Activated T-cell treated with anti-CD3 and anti-CD28 coated beads, Interleukin-2, amount 50 U/mL, for 24 hours (primary cell): ENCODE measurements at regions not wholly inside any gene's neighbourhood (a gene's known extent, or its start where the extent isn't known, plus 50 kb on each side); places are given as distances from the start of the nearest gene placed in this dataset.

ENCODE experiments used
- DNase-seq: peaks from one replicate; pipeline ENCODE4 v3.0.0-alpha.2; 2020
- H3K27ac Mint-ChIP-seq: 2 replicates; pipeline ENCODE4 v1.8.0; 2020; ENCODE audit warnings: mild to moderate bottlenecking, mixed read lengths
- H3K27me3 Mint-ChIP-seq: 2 replicates; pipeline ENCODE4 v1.8.0; 2020; ENCODE audit warnings: mixed read lengths
- H3K36me3 Mint-ChIP-seq: 2 replicates; pipeline ENCODE4 v1.8.0; 2020; ENCODE audit warnings: low read depth, mixed read lengths
- H3K4me1 Mint-ChIP-seq: 2 replicates; pipeline ENCODE4 v1.8.0; 2020; ENCODE audit warnings: low read depth, mixed read lengths
- H3K4me3 Mint-ChIP-seq: 2 replicates; pipeline ENCODE4 v1.8.0; 2020; ENCODE audit warnings: mild to moderate bottlenecking, moderate library complexity, mixed read lengths
- H3K9me3 Mint-ChIP-seq: 2 replicates; pipeline ENCODE4 v1.8.0; 2020; ENCODE audit warnings: mixed read lengths

DNA sequence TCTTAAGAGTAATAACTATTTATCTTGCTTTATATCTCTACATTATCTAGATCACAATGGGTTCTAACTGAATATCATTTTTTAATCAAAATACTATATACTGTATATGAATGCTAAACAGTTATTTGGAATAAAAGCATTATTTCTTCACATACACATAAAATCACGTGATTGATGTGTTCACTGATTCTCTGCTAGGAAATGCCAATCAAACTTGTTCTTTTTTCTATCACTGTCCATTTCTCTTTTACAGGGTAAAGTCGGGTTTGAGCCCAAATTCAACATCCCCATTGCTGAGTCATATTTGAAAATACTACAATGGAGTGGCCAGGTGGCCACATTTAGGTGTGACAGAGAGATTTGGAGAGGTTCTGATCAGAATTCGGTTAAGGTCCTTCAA lies 1114.0 kb upstream of the PIK3C3 start:
- H3K27ac Mint-ChIP-seq = no peak overlapping the region
- no peak overlapping the region for H3K4me3 Mint-ChIP-seq
- no peaks in the 10 kb centered on the region for H3K27me3 Mint-ChIP-seq
- H3K4me1 Mint-ChIP-seq = no peaks in the 10 kb centered on the region
- DNase-seq = no peak
- no peaks in the 10 kb centered on the region for H3K36me3 Mint-ChIP-seq
- peaks cover 17% of the 10 kb centered on the region for H3K9me3 Mint-ChIP-seq

DNA sequence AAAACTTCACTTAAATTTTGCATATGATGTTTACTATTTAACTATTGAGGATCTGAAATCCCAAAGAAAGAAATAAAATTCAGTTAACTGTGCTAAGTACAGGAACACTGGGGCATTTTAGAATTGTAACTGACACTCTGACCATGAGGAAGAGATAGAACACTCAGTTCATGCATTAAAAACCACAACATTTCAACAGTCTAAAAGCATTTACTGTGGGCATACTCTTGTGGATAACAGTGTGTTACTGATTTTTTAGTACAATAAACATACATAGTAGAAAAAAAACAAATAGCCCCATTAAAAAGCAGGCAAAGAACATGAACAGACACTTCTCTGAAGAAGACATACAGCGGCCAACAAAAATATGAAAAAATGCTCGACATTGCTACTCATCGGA lies 1122.7 kb upstream of the PIK3C3 start:
- no peak for DNase-seq
- no peaks in the 10 kb centered on the region for H3K27me3 Mint-ChIP-seq
- no peaks in the 10 kb centered on the region for H3K4me1 Mint-ChIP-seq
- H3K4me3 Mint-ChIP-seq = no peak overlapping the region
- peaks cover 3% of the 10 kb centered on the region for H3K9me3 Mint-ChIP-seq
- H3K36me3 Mint-ChIP-seq = no peaks in the 10 kb centered on the region
- no peak overlapping the region for H3K27ac Mint-ChIP-seq

DNA sequence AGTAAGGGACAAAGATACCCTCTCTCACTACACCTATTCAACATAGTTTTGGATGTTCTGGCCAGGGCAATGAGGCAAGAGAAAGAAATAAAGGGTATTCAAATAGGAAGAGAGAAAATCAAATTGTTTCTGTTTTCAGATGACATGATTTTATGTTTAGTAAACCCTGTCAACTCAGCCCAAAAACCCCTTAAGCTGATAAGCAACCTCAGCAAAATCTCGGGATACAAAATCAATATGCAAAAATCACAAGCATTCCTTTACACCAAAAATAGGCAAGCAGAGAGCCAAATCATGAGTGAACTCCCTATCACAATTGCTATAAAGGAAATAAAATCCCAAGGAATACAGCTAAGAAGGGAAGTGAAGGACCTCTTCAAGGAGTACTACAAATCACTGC lies 1130.7 kb upstream of the PIK3C3 start:
- H3K27me3 Mint-ChIP-seq = no peaks in the 10 kb centered on the region
- H3K27ac Mint-ChIP-seq = no peak overlapping the region
- H3K36me3 Mint-ChIP-seq = no peaks in the 10 kb centered on the region
- peaks cover 19% of the 10 kb centered on the region for H3K9me3 Mint-ChIP-seq
- H3K4me1 Mint-ChIP-seq = no peaks in the 10 kb centered on the region
- H3K4me3 Mint-ChIP-seq = no peak overlapping the region
- DNase-seq = no peak

DNA sequence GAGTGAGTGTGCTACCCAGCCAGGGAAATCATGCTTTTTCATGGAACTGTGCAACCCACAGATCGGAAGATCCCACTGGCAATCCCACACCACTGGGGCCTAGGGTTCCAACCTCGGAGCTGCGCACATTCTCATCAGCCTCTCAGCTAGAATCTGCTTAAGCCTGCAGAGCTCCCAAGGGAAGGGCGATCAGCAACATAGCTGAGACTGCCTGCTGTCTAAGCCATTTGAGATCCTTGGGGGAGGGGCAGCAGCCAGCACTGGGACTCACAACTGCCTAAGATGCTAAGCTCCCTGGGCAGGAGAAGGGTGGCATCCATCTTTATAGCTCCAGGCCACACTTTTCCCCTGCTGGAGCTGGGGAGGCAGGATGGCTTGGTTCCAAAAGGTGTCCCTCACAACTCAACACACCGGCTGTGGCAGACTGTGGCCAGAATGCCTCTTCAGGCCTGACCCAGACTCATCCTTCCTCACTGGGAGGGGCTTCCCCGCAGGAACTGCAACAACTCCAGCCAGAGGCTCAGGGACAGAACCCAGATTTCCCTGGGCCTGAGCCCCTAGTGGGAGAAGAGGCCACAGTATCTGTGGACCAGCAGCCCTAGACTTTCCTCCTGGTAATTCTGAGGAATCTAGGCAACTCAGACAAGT lies 1133.3 kb upstream of the PIK3C3 start:
- DNase-seq = no peak
- no peaks in the 10 kb centered on the region for H3K36me3 Mint-ChIP-seq

DNA sequence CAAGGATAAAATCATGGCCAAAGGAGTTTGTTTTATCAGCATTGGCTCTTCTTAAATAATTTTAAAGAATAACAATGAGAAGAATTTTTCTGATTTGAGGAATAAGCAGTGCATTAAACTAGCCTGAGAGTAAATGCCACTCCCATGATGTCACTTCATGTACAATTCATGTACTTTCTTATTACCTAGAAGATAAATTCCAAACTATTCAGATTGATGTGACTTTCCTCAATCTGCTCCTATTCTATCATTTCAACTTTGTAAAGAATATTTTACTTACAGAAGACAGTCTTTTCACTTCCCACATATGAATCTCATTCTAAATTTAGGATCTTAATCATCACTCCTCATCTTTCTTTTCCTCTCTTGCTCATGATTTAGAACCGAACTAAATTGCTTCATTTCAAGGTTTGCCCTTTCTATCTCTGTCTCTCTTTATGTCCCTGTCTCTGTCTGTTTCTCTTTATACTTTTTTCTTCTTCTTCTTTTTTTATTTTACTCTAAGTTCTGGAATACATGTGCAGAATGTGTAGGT lies 1142.0 kb upstream of the PIK3C3 start:
- no peak overlapping the region for H3K4me3 Mint-ChIP-seq
- no peak for DNase-seq
- peaks cover 29% of the 10 kb centered on the region for H3K9me3 Mint-ChIP-seq
- no peaks in the 10 kb centered on the region for H3K4me1 Mint-ChIP-seq
- H3K27ac Mint-ChIP-seq = no peak overlapping the region
- no peaks in the 10 kb centered on the region for H3K27me3 Mint-ChIP-seq
- no peaks in the 10 kb centered on the region for H3K36me3 Mint-ChIP-seq

More for the DNA sequence above, 1133.3 kb upstream of the PIK3C3 start:
- Mint-ChIP-seq H3K4me1 (no peaks in the 10 kb centered on the region), H3K27me3 (no peaks in the 10 kb centered on the region), H3K9me3 (peaks cover 30% of the 10 kb centered on the region), H3K4me3 (no peak overlapping the region), H3K27ac (no peak overlapping the region)

DNA sequence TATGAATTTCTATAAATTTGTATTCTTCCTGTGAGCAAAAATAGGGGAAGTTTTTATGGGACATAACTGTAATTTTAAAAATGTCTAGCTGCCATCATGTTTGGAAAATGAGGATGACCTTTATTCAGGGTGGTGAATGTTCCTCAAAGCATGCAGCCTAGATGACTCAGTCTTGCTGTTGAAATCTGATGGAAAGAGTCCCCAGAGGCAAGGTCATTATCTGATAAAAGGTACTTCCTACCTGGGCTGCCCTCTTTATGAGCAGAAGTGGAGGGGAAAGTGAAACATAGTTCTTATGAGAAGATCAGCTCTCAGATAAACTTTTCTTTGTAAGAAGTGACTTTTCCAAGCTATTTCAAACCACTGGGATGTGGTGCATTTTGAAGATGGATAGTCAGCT lies 1144.7 kb upstream of the PIK3C3 start:
- no peak for DNase-seq
- Mint-ChIP-seq H3K27ac (no peak overlapping the region), H3K4me3 (no peak overlapping the region), H3K36me3 (no peaks in the 10 kb centered on the region), H3K4me1 (no peaks in the 10 kb centered on the region), H3K27me3 (no peaks in the 10 kb centered on the region), H3K9me3 (peaks cover 22% of the 10 kb centered on the region)

DNA sequence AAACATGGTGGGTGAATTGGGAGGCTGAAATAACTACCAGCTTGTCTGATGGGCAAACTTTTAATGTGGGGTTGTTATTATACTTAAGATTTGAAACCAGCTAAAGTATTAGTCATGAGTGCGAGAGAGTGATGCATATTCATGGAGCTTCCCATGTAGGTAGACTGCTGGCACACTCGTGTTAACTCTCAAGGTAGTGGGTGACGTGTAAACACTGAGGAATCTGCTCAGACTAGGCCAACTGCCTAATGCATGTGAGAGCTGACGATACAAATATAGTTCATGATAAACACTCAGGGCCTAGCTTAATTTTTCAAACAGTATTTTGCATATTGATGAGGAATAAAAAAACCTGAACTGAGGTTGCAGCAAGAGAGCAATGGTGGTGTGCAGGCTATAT lies 1165.7 kb upstream of the PIK3C3 start:
- no peak for DNase-seq
- Mint-ChIP-seq H3K4me3 (no peak overlapping the region), H3K36me3 (no peaks in the 10 kb centered on the region), H3K9me3 (peaks cover 25% of the 10 kb centered on the region), H3K27ac (no peak overlapping the region), H3K27me3 (no peaks in the 10 kb centered on the region), H3K4me1 (no peaks in the 10 kb centered on the region)

DNA sequence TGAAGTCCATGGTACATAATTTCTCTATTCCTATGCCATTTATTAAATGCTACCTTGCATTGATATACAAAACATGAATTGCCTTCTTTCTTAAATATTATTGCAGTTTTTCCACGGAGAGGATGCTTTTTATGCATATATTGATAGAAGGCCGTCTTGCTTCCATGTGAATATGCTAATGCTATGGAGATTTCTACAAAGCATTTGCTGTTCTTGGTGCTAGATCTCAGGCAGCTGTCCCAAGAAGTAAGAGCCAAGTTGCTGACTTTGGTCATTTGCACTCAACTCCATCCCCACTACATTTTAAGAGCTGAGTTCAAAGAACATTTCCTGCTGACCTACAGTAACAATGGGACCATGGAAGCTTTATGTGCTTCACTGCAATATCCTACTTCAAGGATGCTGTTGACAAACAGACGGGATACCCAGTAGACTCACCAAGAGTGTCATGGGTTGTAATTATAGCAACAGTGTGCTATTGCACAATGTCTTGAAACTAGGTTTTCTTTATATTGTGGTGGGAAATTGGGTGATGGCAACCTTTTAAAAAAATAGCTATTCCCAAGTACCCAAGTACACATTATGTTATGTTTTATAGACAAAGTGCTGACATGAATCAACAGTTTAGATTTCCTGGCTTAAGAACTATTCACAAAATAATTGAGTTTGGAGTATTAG lies 1172.4 kb upstream of the PIK3C3 start:
- H3K27ac Mint-ChIP-seq = no peak overlapping the region
- H3K4me3 Mint-ChIP-seq = no peak overlapping the region
- H3K4me1 Mint-ChIP-seq = no peaks in the 10 kb centered on the region
- H3K27me3 Mint-ChIP-seq = no peaks in the 10 kb centered on the region
- DNase-seq = no peak
- H3K9me3 Mint-ChIP-seq = peaks cover 25% of the 10 kb centered on the region
- no peaks in the 10 kb centered on the region for H3K36me3 Mint-ChIP-seq

DNA sequence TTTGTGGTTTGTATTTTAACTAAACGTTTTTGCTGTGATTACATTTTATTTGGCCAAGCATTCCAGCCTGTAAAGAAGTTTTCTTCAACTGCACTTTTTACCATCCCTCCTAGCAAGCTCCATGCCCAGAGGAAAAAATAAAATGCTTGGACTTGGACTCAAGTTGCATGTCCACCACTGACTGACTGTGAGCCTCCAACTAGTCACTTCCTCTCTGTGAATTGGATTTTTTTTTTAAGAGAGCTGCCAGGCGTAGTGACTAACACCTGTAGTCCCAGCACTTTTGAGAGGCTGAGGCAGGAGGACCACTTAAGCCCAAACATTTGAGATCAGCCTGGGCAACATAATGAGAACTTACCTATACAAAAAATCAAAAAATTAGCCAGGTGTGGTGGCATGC lies 1185.2 kb upstream of the PIK3C3 start:
- no peaks in the 10 kb centered on the region for H3K4me1 Mint-ChIP-seq
- H3K4me3 Mint-ChIP-seq = no peak overlapping the region
- H3K36me3 Mint-ChIP-seq = no peaks in the 10 kb centered on the region
- no peaks in the 10 kb centered on the region for H3K27me3 Mint-ChIP-seq
- peaks cover 17% of the 10 kb centered on the region for H3K9me3 Mint-ChIP-seq
- DNase-seq = no peak
- no peak overlapping the region for H3K27ac Mint-ChIP-seq

DNA sequence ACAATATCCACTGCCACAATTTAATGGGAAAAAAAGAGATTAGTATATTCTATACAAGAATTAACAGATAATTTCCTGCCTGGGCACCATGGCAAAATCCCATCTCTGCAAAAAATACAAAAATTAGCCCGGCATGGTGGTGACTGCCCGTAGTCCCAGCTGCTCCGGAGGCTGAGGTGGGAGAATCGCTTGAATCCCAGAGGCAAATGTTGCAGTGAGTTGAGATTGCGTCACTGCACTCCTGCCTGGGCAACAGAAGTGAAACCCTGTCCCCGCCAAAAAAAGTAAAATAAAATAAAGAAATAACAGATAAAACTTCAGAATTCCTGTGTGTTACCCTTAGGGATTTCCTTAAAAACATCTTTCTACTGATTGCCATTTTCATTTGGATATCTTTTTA lies 1194.8 kb upstream of the PIK3C3 start:
- DNase-seq = no peak
- Mint-ChIP-seq H3K9me3 (peaks cover 18% of the 10 kb centered on the region), H3K27ac (no peak overlapping the region), H3K4me1 (no peaks in the 10 kb centered on the region), H3K27me3 (no peaks in the 10 kb centered on the region), H3K36me3 (no peaks in the 10 kb centered on the region), H3K4me3 (no peak overlapping the region)

DNA sequence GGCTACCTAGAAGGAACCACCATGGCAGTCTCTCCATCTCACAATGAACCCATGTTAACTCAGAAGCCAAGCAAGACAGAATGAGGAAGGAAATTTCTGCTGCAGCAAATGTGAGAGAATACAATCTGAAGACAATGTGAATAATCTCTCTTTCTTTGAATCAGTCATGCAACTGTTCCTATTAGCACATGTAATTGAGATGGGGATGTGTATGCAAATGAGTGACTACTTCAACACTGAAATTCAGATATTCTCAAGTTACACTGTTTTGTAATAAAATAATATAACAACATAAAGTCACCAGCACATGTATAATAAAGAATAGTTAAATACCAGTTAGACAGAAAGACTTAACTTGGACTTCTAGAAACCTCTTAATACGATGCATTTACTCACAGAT lies 1200.6 kb upstream of the PIK3C3 start:
- H3K27ac Mint-ChIP-seq = no peak overlapping the region
- no peaks in the 10 kb centered on the region for H3K36me3 Mint-ChIP-seq

DNA sequence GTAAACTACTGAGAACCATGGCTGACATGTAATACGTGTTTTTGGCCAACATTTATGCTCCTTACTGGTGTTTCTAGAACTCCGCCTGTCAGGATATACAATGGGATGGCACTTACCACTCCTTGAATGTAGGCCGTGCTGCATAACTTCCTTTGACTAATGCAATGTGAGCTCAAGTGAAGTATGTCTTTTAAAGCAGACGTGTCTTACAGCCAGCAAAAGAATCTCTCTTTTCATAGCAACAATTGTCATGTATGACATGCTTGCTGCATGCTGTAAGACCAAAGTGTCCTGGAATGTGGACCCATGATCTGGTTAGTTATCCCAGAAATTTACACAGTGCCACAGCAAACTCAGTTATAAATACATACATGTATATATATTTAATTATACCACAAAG lies 1202.7 kb upstream of the PIK3C3 start:
- Mint-ChIP-seq H3K4me3 (no peak overlapping the region), H3K27me3 (no peaks in the 10 kb centered on the region)

More for the DNA sequence above, 1200.6 kb upstream of the PIK3C3 start:
- H3K27me3 Mint-ChIP-seq = no peaks in the 10 kb centered on the region
- no peaks in the 10 kb centered on the region for H3K4me1 Mint-ChIP-seq
- no peak overlapping the region for H3K4me3 Mint-ChIP-seq
- H3K9me3 Mint-ChIP-seq = peaks cover 21% of the 10 kb centered on the region
- no peak for DNase-seq

DNA sequence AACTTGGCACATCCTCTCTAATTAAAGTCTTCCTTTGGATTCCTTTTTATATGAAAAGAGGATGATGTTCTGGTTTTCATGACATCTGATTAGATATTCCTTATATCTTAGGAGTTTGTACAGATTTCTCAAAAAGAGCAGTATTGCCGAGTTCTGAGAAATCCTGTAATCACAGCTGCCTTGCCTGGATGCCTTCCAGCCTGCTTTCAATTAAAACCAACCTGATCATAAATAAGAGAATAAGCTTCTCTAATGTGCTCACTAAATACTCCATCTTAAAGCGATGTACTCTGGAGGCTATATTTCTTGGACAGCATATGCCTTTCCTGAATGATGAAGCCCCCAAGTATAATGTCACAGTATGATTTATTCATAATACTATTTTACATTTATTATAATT lies 1203.8 kb upstream of the PIK3C3 start:
- Mint-ChIP-seq H3K27me3 (no peaks in the 10 kb centered on the region), H3K27ac (no peak overlapping the region), H3K9me3 (peaks cover 19% of the 10 kb centered on the region), H3K4me3 (no peak overlapping the region), H3K36me3 (no peaks in the 10 kb centered on the region), H3K4me1 (no peaks in the 10 kb centered on the region)
- DNase-seq = no peak

More for the DNA sequence above, 1202.7 kb upstream of the PIK3C3 start:
- Mint-ChIP-seq H3K4me1 (no peaks in the 10 kb centered on the region), H3K36me3 (no peaks in the 10 kb centered on the region), H3K27ac (no peak overlapping the region), H3K9me3 (peaks cover 24% of the 10 kb centered on the region)
- no peak for DNase-seq

DNA sequence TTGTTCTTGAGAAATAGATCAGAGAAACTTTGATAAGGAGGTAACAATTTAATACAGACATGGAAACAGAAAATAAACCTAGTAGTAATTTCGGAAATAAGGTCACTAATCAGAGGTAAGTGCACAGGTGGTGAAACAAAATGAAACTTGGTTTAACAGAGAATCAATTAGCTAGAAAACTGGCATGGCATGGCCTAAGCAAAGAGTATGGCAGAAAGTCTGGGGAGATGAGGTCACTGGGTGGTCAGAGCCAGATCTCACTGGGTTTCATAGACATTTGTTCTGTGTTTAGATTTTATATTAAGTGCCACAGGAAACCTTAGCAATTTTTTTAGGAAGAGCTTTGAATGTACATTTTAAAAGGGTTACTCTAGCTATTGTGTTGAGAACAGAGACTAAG lies 1216.0 kb upstream of the PIK3C3 start:
- Mint-ChIP-seq H3K27ac (no peak overlapping the region), H3K9me3 (peaks cover 17% of the 10 kb centered on the region), H3K27me3 (no peaks in the 10 kb centered on the region), H3K4me3 (no peak overlapping the region), H3K36me3 (no peaks in the 10 kb centered on the region), H3K4me1 (no peaks in the 10 kb centered on the region)
- no peak for DNase-seq

DNA sequence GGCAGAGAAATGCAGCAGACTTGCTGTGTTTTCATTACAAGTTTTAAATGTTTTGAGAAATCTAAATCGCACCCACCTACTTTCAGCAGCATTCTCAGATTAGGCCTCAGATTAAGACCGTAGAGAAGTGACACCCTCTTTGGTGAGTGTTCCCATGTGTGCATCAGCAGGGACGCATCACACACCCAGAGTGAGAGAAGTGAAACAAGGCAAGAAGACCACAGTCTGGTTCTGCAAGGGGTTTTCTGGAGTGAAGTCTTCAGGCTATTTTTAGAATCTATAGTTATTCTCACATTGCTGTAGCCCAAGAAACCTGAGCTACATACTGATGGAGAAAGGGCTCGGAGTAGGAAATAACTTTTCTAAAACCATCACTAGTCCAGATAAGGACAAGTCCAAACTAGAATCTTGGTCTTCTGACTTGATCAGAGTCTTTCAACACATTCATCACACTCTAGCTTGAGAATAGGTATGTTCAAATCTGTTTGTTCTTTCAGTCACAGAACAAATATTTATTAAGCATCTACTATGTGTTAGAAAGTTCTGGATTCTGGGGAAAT lies 1216.6 kb upstream of the PIK3C3 start:
- no peak overlapping the region for H3K27ac Mint-ChIP-seq
- no peak for DNase-seq
- H3K36me3 Mint-ChIP-seq = no peaks in the 10 kb centered on the region
- no peaks in the 10 kb centered on the region for H3K27me3 Mint-ChIP-seq
- H3K9me3 Mint-ChIP-seq = peaks cover 17% of the 10 kb centered on the region
- H3K4me3 Mint-ChIP-seq = no peak overlapping the region
- no peaks in the 10 kb centered on the region for H3K4me1 Mint-ChIP-seq
